H1 (cell line): ENCODE measurements at regions not wholly inside any gene's neighbourhood (a gene's known extent, or its start where the extent isn't known, plus 50 kb on each side); places are given as distances from the start of the nearest gene placed in this dataset.

Source experiments
- CTCF ChIA-PET: fragments of 300-600 bp; sonication (Branson Sonifier 250); formaldehyde crosslinking; loops from one replicate; lab custom pipeline; 2021; ENCODE audit not compliant: partially characterized antibody; lab: Charles Lee
- POLR2A ChIA-PET: fragments of 300-600 bp; sonication (Branson Sonifier 250); formaldehyde crosslinking; loops from one replicate; lab custom pipeline; 2021; ENCODE audit warnings: inconsistent platforms; ENCODE audit not compliant: partially characterized antibody; lab: Charles Lee
- DNase-seq, 2 experiments: peaks; one replicate each; pipeline versions ENCODE4 v3.0.0 to v3.0.0-alpha.2; 2010 to 2022; ENCODE audit warnings: low spot score in 2 of 2, low read depth in 1 of 2, mixed read lengths in 1 of 2
- FAIRE-seq: peaks from 2 replicates; lab custom pipeline; 2011; peaks lifted over from hg19 to GRCh38; lab: Jason Lieb, UNC
- H2AFZ ChIP-seq: 2 replicates; pipeline ENCODE4 v1.8.1; 2012; ENCODE audit warnings: low read length, inconsistent platforms
- H2AK5ac ChIP-seq: 2 replicates; pipeline ENCODE4 v1.6.1; 2013; ENCODE audit warnings: low read depth, low read length
- H2BK120ac ChIP-seq: replicated peaks from 2 replicates; pipeline ENCODE3; 2013; ENCODE audit warnings: low read depth, low read length, inconsistent platforms
- H2BK12ac ChIP-seq: 2 replicates; pipeline ENCODE4 v1.6.1; 2013; ENCODE audit warnings: low read depth, low read length
- H2BK15ac ChIP-seq: 2 replicates; pipeline ENCODE4 v1.6.1; 2013; ENCODE audit warnings: low read length
- H2BK20ac ChIP-seq: 2 replicates; pipeline ENCODE4 v1.6.1; 2013; ENCODE audit warnings: low read length
- H2BK5ac ChIP-seq: 2 replicates; pipeline ENCODE4 v1.6.1; 2013; ENCODE audit warnings: low read depth, low read length
- H3K14ac ChIP-seq: 2 replicates; pipeline ENCODE4 v1.6.1; 2013; ENCODE audit warnings: inconsistent platforms; ENCODE audit not compliant: insufficient read length
- H3K18ac ChIP-seq: 2 replicates; pipeline ENCODE4 v1.6.1; 2013; ENCODE audit warnings: low read length; ENCODE audit errors: extremely low read depth
- H3K23ac ChIP-seq: 2 replicates; pipeline ENCODE4 v1.6.1; 2013; ENCODE audit warnings: inconsistent platforms; ENCODE audit not compliant: insufficient read length
- H3K23me2 ChIP-seq: 2 replicates; pipeline ENCODE4 v1.6.1; 2013; ENCODE audit warnings: low read depth, low read length
- H3K27ac ChIP-seq: 2 replicates; pipeline ENCODE4 v1.6.1; 2011; ENCODE audit warnings: low read depth, low read length, inconsistent platforms
- H3K27me3 ChIP-seq, 4 experiments: replicated peaks in 1 of 4; 1 replicate in 1 of 4; 2 replicates in 3 of 4; pipeline versions ENCODE4 v1.6.1 to v1.8.1; 2011 to 2013; ENCODE audit warnings: low read length in 3 of 4, mild to moderate bottlenecking in 3 of 4, inconsistent platforms in 2 of 4, mixed read lengths in 2 of 4, moderate library complexity in 1 of 4; ENCODE audit not compliant: control insufficient read depth in 3 of 4, insufficient read depth in 3 of 4; ENCODE audit errors: extremely low read depth in 1 of 4
- H3K36me3 ChIP-seq, 4 experiments: 2 replicates each; pipeline versions ENCODE4 v1.6.1 to v1.8.1; 2011 to 2013; ENCODE audit warnings: mild to moderate bottlenecking in 4 of 4, low read length in 3 of 4, moderate library complexity in 2 of 4, control low read depth in 1 of 4, inconsistent platforms in 1 of 4; ENCODE audit not compliant: insufficient read depth in 4 of 4, control insufficient read depth in 2 of 4
- H3K4ac ChIP-seq: replicated peaks from 2 replicates; pipeline ENCODE3; 2013; ENCODE audit warnings: low read length, low read depth, mixed read lengths, inconsistent platforms; ENCODE audit not compliant: insufficient read length
- H3K4me1 ChIP-seq, 4 experiments: replicated peaks in 1 of 4; 1 replicate in 1 of 4; 2 replicates in 3 of 4; pipeline versions ENCODE4 v1.6.1 to v1.8.1; 2011 to 2013; ENCODE audit warnings: low read length in 3 of 4, inconsistent platforms in 2 of 4, mixed read lengths in 1 of 4; ENCODE audit not compliant: insufficient read depth in 4 of 4, control insufficient read depth in 3 of 4
- H3K4me2 ChIP-seq, 2 experiments: 2 replicates each; pipeline versions ENCODE4 v1.6.1 to v1.8.1; 2011 to 2013; ENCODE audit warnings: low read depth in 2 of 2, low read length in 2 of 2, control low read depth in 1 of 2, inconsistent platforms in 1 of 2, mild to moderate bottlenecking in 1 of 2; ENCODE audit not compliant: insufficient read depth in 1 of 2
- H3K4me3 ChIP-seq, 4 experiments: fragments of 200-600, 300-600 bp in 1 of 4; sonication (generic), shearing (Covaris generic), sonication (Bioruptor Twin) in 1 of 4; 2 replicates each; pipeline versions ENCODE4 v1.5.1 to v1.8.1; 2011 to 2016; ENCODE audit warnings: low read length in 4 of 4, low read depth in 3 of 4, control low read depth in 2 of 4, inconsistent platforms in 2 of 4, mild to moderate bottlenecking in 2 of 4, mixed read lengths in 1 of 4, moderate library complexity in 1 of 4; ENCODE audit not compliant: insufficient read depth in 2 of 4; ENCODE audit errors: extremely low read depth in 1 of 4
- H3K56ac ChIP-seq: replicated peaks from 2 replicates; pipeline ENCODE3; 2013; ENCODE audit warnings: low read depth, mild to moderate bottlenecking, mixed read lengths, low read length, inconsistent platforms; ENCODE audit not compliant: insufficient read length
- H3K79me1 ChIP-seq: 2 replicates; pipeline ENCODE4 v1.6.1; 2013; ENCODE audit warnings: low read depth, low read length, control low read depth
- H3K79me2 ChIP-seq, 2 experiments: 2 replicates each; pipeline versions ENCODE4 v1.6.1 to v1.8.1; 2012 to 2013; ENCODE audit warnings: low read length in 2 of 2, mild to moderate bottlenecking in 2 of 2, inconsistent platforms in 1 of 2; ENCODE audit not compliant: insufficient read depth in 2 of 2, control insufficient read depth in 1 of 2
- H3K9ac ChIP-seq, 4 experiments: replicated peaks in 1 of 4; 1 replicate in 1 of 4; 2 replicates in 3 of 4; pipeline versions ENCODE4 v1.6.1 to v1.8.1; 2011 to 2013; ENCODE audit warnings: low read depth in 3 of 4, low read length in 3 of 4, control low read depth in 2 of 4, mild to moderate bottlenecking in 2 of 4, moderate library complexity in 2 of 4, inconsistent platforms in 1 of 4; ENCODE audit errors: extremely low read depth in 1 of 4
- H3K9me3 ChIP-seq, 2 experiments: 2 replicates each; pipeline versions ENCODE4 v1.6.1 to v1.8.1; 2012 to 2013; ENCODE audit warnings: mild to moderate bottlenecking in 2 of 2, moderate library complexity in 2 of 2, control low read depth in 1 of 2, inconsistent platforms in 1 of 2, low read depth in 1 of 2, low read length in 1 of 2, mixed read lengths in 1 of 2; ENCODE audit not compliant: insufficient read depth in 2 of 2
- H4K20me1 ChIP-seq, 2 experiments: replicated peaks in 1 of 2; 2 replicates each; pipeline versions ENCODE3 to v1.8.1; 2011 to 2013; ENCODE audit warnings: inconsistent platforms in 2 of 2, low read length in 2 of 2, mild to moderate bottlenecking in 1 of 2; ENCODE audit not compliant: insufficient read depth in 2 of 2, control insufficient read depth in 1 of 2
- H4K5ac ChIP-seq: 2 replicates; pipeline ENCODE4 v1.6.1; 2013; ENCODE audit warnings: low read length, low read depth, mixed read lengths, inconsistent platforms; ENCODE audit not compliant: insufficient read length
- H4K8ac ChIP-seq: 2 replicates; pipeline ENCODE4 v1.8.0; 2013; ENCODE audit warnings: mild to moderate bottlenecking, moderate library complexity, low read length, inconsistent platforms; ENCODE audit not compliant: insufficient read depth; ENCODE audit errors: extremely low read depth
- H4K91ac ChIP-seq: replicated peaks from 2 replicates; pipeline ENCODE3; 2013; ENCODE audit warnings: low read length, mixed read lengths, inconsistent platforms; ENCODE audit not compliant: insufficient read length
- BRCA1 ChIP-seq: IDR thresholded peaks from 2 replicates; pipeline ENCODE4 v1.6.1; 2012; ENCODE audit warnings: low read depth, low read length, improper control_type of control experiment
- CBX5 ChIP-seq: fragments of 300-800, 300-1000 bp; sonication (generic); IDR thresholded peaks from 2 replicates; pipeline ENCODE4 v1.7.1; 2016; ENCODE audit warnings: antibody characterized with exemption, low read length, low read depth
- CEBPB ChIP-seq: IDR thresholded peaks from 2 replicates; pipeline ENCODE4 v1.6.1; 2012; ENCODE audit warnings: low read depth, low read length
- EP300 ChIP-seq, 2 experiments: IDR thresholded peaks; 1 replicate in 1 of 2; 2 replicates in 1 of 2; pipeline ENCODE4 v1.6.1; 2011 to 2012; ENCODE audit warnings: low read depth in 2 of 2, low read length in 2 of 2, mild to moderate bottlenecking in 2 of 2, borderline replicate concordance in 1 of 2, inconsistent platforms in 1 of 2, moderate library complexity in 1 of 2
- EZH2 ChIP-seq: fragments of 200-600 bp; sonication (generic); IDR thresholded peaks from 2 replicates; pipeline ENCODE4 v1.7.1; 2012; ENCODE audit warnings: low read depth, mild to moderate bottlenecking, moderate library complexity, low read length, inconsistent platforms; ENCODE audit not compliant: severe bottlenecking
- JUND ChIP-seq: IDR thresholded peaks from 2 replicates; pipeline ENCODE4 v1.6.1; 2011; ENCODE audit warnings: mild to moderate bottlenecking, improper control_type of control experiment, low read length
- KDM5A ChIP-seq: fragments of 200-600 bp; IDR thresholded peaks from 2 replicates; pipeline ENCODE4 v1.7.1; 2012; ENCODE audit warnings: mild to moderate bottlenecking, low read length, inconsistent platforms, mixed read lengths
- POLR2AphosphoS5 ChIP-seq: IDR thresholded peaks from 2 replicates; pipeline ENCODE4 v1.6.1; 2011; ENCODE audit warnings: low read depth, low read length
- POU5F1 ChIP-seq: IDR thresholded peaks from 2 replicates; pipeline ENCODE4 v1.6.1; 2011; ENCODE audit warnings: low read depth, mild to moderate bottlenecking, low read length, moderate library complexity
- RNF2 ChIP-seq: fragments of 200-900, 300-1000 bp; sonication (generic); IDR thresholded peaks from 2 replicates; pipeline ENCODE4 v1.7.1; 2016; ENCODE audit warnings: borderline replicate concordance, low read depth, mild to moderate bottlenecking, antibody characterized with exemption, low read length; ENCODE audit not compliant: poor library complexity, severe bottlenecking; ENCODE audit errors: missing control alignments
- SIRT6 ChIP-seq: IDR thresholded peaks from one replicate; pipeline ENCODE4 v1.7.1; 2012; ENCODE audit warnings: low read length, inconsistent platforms
- SP1 ChIP-seq: IDR thresholded peaks from 2 replicates; pipeline ENCODE4 v1.6.1; 2011; ENCODE audit warnings: low read depth, low read length
- TAF1 ChIP-seq: IDR thresholded peaks from 2 replicates; pipeline ENCODE4 v1.6.1; 2011; ENCODE audit warnings: mild to moderate bottlenecking, low read depth, low read length
- TBP ChIP-seq: IDR thresholded peaks from 2 replicates; pipeline ENCODE4 v1.6.1; 2011; ENCODE audit warnings: low read depth, low read length, improper control_type of control experiment
- WGBS, 2 experiments: shearing (Covaris generic) in 1 of 2; methylation state at CpG; one replicate each; pipeline versions ENCODE4 v1.1.6 to v1.1.7; 2013 to 2015; ENCODE audit warnings: low lambda C conversion rate in 2 of 2, mixed read lengths in 2 of 2, inconsistent platforms in 1 of 2, low coverage in 1 of 2, missing lambda C conversion rate in 1 of 2; ENCODE audit not compliant: insufficient replicate concordance in 2 of 2, insufficient coverage in 1 of 2, insufficient read length in 1 of 2; ENCODE audit errors: extremely low coverage in 1 of 2, missing lambda C conversion rate in 1 of 2; 5-methylcytosine and 5-hydroxymethylcytosine counted together

DNA sequence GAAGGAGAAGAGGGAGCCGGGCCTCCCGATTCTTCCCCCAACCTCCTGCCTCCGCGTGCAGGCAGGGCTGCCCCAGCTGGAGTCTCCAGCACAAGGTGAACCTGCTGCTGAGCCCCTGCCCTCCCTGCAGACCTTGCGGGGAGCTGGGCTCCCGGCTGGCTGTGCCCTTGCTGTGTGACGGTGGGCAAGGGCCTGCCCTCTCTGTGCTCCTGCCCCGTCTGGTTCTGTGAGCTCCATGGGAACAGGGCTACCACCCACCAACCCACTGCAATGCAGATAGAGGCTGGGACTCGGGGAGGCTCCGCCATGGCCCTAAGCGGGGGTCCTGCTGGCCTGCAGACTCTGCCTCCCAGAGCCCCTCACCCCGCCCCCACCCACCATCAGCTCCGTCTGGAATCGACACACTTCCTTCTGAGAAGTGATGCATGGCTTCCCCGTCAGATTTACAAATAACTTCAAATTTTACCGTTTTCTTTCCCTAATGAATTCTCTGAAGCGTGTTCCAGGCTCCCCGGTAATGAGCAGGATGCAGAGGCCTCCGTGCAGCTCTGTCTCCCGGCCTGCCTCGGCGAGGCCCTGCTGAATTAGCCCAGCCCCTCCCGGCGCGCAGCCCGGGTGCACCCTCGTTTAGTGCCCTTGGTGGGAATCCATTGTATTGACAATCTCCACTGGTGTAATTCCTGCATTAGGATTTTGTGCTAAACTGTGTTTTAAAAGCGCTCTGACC lies 111.0 kb downstream of the MICALL2 start:
- no peaks in the 10 kb centered on the region for H3K27me3 ChIP-seq
- H2AFZ ChIP-seq = no peak overlapping the region
- H4K8ac ChIP-seq = peak overlapping the region; percentile 14; the same call in 1 of the 2 replicates
- H3K9me3 ChIP-seq = no peaks in the 10 kb centered on the region
- H3K4me1 ChIP-seq = no peaks in the 10 kb centered on the region
- no peak overlapping the region for H3K56ac ChIP-seq
- no peak overlapping the region for H3K4me2 ChIP-seq
- DNase-seq = no peak
- no peak overlapping the region for H2BK5ac ChIP-seq
- no peaks in the 10 kb centered on the region for H3K79me1 ChIP-seq
- no peaks in the 10 kb centered on the region for H3K36me3 ChIP-seq
- no peak overlapping the region for H4K5ac ChIP-seq
- no peak overlapping the region for H3K14ac ChIP-seq
- H3K4me3 ChIP-seq = no peak overlapping the region
- no peaks in the 10 kb centered on the region for H4K20me1 ChIP-seq
- FAIRE-seq = no peak
- H2BK15ac ChIP-seq = no peak overlapping the region
- no peak overlapping the region for H3K18ac ChIP-seq
- no peak overlapping the region for H3K23ac ChIP-seq
- WGBS, 2 experiments = 86% methylated on average over 18 of the region's 28 CpGs; no CpG with 5 or more reads in 1 of the 2 experiments
- H2BK20ac ChIP-seq = no peak overlapping the region
- H2BK120ac ChIP-seq = no peak overlapping the region
- H3K79me2 ChIP-seq = no peaks in the 10 kb centered on the region
- H4K91ac ChIP-seq = no peak overlapping the region
- H3K4ac ChIP-seq = no peak overlapping the region
- H3K23me2 ChIP-seq = no peaks in the 10 kb centered on the region
- H3K27ac ChIP-seq = no peak overlapping the region
- ChIA-PET CTCF (interaction anchor here (0.6 to 1.4 kb wide), 4 partner anchors 52 to 980 kb away, joined by 3 read pairs; no protein-coding TSS in a partner anchor), POLR2A (interaction anchor here (0.7 kb wide), 1 partner anchor 16 kb away, joined by 3 read pairs; no protein-coding TSS in a partner anchor)
- H3K9ac ChIP-seq = no peak overlapping the region
- H2BK12ac ChIP-seq = no peak overlapping the region
- no peak overlapping the region for H2AK5ac ChIP-seq
- TF ChIP-seq CEBPB = no peak
- TF ChIP-seq RNF2 = no peak
- TF ChIP-seq EP300 (IDR thresholded peaks at IDR 0.05; ENCODE audit: borderline replicate concordance in 1 of 2, low read depth in 2 of 2, low read length in 2 of 2) = no peak
- TF ChIP-seq EZH2 = no peak
- TF ChIP-seq TBP = no peak
- no peak for TF ChIP-seq SIRT6
- TF ChIP-seq CBX5 = no peak
- no peak for TF ChIP-seq KDM5A
- no peak for TF ChIP-seq BRCA1
- TF ChIP-seq SP1 = no peak
- TF ChIP-seq TAF1 = no peak
- no peak for TF ChIP-seq POLR2AphosphoS5
- no peak for TF ChIP-seq POU5F1
- no peak for TF ChIP-seq JUND
